Neural cell (in vitro differentiated cells): ENCODE measurements at regions not wholly inside any gene's neighbourhood (a gene's known extent, or its start where the extent isn't known, plus 50 kb on each side); places are given as distances from the start of the nearest gene placed in this dataset.

Experiments used
- H2AFZ ChIP-seq: fragments of 200-600, 300-800 bp; sonication (generic), shearing (Covaris generic); 2 replicates; pipeline ENCODE4 v1.6.0; 2014; ENCODE audit warnings: low read depth, mild to moderate bottlenecking, antibody characterized with exemption, low read length, moderate library complexity
- H3F3A ChIP-seq: fragments of 200-600 bp; shearing (Covaris generic); 2 replicates; pipeline ENCODE4 v1.6.1; 2016; ENCODE audit warnings: mild to moderate bottlenecking, moderate library complexity, mixed read lengths, antibody characterized with exemption, low read length; ENCODE audit not compliant: insufficient read depth, poor library complexity, severe bottlenecking
- H3K27ac ChIP-seq: fragments of 200-600, 300-800 bp; sonication (generic), shearing (Covaris generic); 2 replicates; pipeline ENCODE4 v1.5.1; 2014; ENCODE audit warnings: mild to moderate bottlenecking, low read length, moderate library complexity
- H3K27me3 ChIP-seq: fragments of 300-800, 200-600 bp; sonication (generic), shearing (Covaris generic); 2 replicates; pipeline ENCODE4 v1.6.0; 2014; ENCODE audit warnings: mild to moderate bottlenecking, low read depth, low read length, moderate library complexity; ENCODE audit not compliant: insufficient read depth
- H3K36me3 ChIP-seq: fragments of 300-800, 200-600 bp; sonication (generic), shearing (Covaris generic); 2 replicates; pipeline ENCODE4 v1.5.1; 2014; ENCODE audit warnings: mild to moderate bottlenecking, antibody characterized with exemption, low read length, moderate library complexity; ENCODE audit not compliant: insufficient read depth
- H3K4me2 ChIP-seq: fragments of 300-800, 200-600 bp; sonication (generic), shearing (Covaris generic); 2 replicates; pipeline ENCODE4 v1.6.0; 2014; ENCODE audit warnings: mild to moderate bottlenecking, low read length
- H3K4me3 ChIP-seq: fragments of 300-800, 200-600 bp; sonication (generic), shearing (Covaris generic); 2 replicates; pipeline ENCODE4 v1.5.1; 2014; ENCODE audit warnings: mild to moderate bottlenecking, low read length, moderate library complexity
- H3K79me2 ChIP-seq: fragments of 200-600 bp; shearing (Covaris generic); replicated peaks from 2 replicates; pipeline ENCODE4 v1.6.0; 2014; ENCODE audit warnings: mild to moderate bottlenecking, low read length, moderate library complexity; ENCODE audit not compliant: insufficient read depth
- H3K9ac ChIP-seq: fragments of 300-800, 200-600 bp; sonication (generic), shearing (Covaris generic); 2 replicates; pipeline ENCODE4 v1.6.1; 2016; ENCODE audit warnings: mild to moderate bottlenecking, low read length, mixed read lengths
- H3K9me2 ChIP-seq: fragments of 200-600 bp; shearing (Covaris generic); 2 replicates; pipeline ENCODE4 v1.6.1; 2016; ENCODE audit warnings: mild to moderate bottlenecking, low read length, mixed read lengths; ENCODE audit not compliant: insufficient read depth
- H3K9me3 ChIP-seq: fragments of 200-600, 300-800 bp; sonication (generic), shearing (Covaris generic); 2 replicates; pipeline ENCODE4 v1.6.1; 2016; ENCODE audit warnings: mild to moderate bottlenecking, mixed run types, low read length, moderate library complexity, mixed read lengths
- H4K20me1 ChIP-seq: fragments of 200-600 bp; shearing (Covaris generic); 2 replicates; pipeline ENCODE4 v1.6.1; 2016; ENCODE audit warnings: mild to moderate bottlenecking, mixed run types; ENCODE audit not compliant: insufficient read depth
- CTCF ChIP-seq: fragments of 450-650 bp; IDR thresholded peaks from 2 replicates; pipeline ENCODE4 v1.5.1; 2014; ENCODE audit warnings: antibody characterized with exemption, mild to moderate bottlenecking, moderate library complexity; ENCODE audit not compliant: poor library complexity, severe bottlenecking
- EP300 ChIP-seq: fragments of 450-650 bp; conservative IDR thresholded peaks from 2 replicates; pipeline ENCODE4 v1.6.1; 2014; ENCODE audit warnings: antibody characterized with exemption, mild to moderate bottlenecking, moderate library complexity; ENCODE audit not compliant: poor library complexity, severe bottlenecking
- EZH2 ChIP-seq: fragments of 200-600, 300-800 bp; shearing (Covaris generic), sonication (generic); IDR thresholded peaks from 2 replicates; pipeline ENCODE4 v1.6.1; 2014; ENCODE audit warnings: antibody characterized with exemption, low read length, borderline replicate concordance, mild to moderate bottlenecking; ENCODE audit not compliant: insufficient read depth, poor library complexity, severe bottlenecking
- MXI1 ChIP-seq: fragments of 450-650 bp; conservative IDR thresholded peaks from 2 replicates; pipeline ENCODE4 v1.6.1; 2014; ENCODE audit warnings: antibody characterized with exemption, mild to moderate bottlenecking; ENCODE audit not compliant: poor library complexity, severe bottlenecking
- POLR2AphosphoS5 ChIP-seq: IDR thresholded peaks from 2 replicates; pipeline ENCODE4 v1.6.1; 2012
- RAD21 ChIP-seq: fragments of 450-650 bp; conservative IDR thresholded peaks from 2 replicates; pipeline ENCODE4 v1.6.1; 2014; ENCODE audit warnings: antibody characterized with exemption, mild to moderate bottlenecking, moderate library complexity
- REST ChIP-seq: IDR thresholded peaks from 2 replicates; pipeline ENCODE4 v1.6.1; 2012; ENCODE audit warnings: borderline replicate concordance
- SMC3 ChIP-seq: fragments of 450-650 bp; conservative IDR thresholded peaks from 2 replicates; pipeline ENCODE4 v1.6.1; 2014; ENCODE audit warnings: antibody characterized with exemption, mild to moderate bottlenecking, moderate library complexity; ENCODE audit not compliant: poor library complexity
- TAF1 ChIP-seq: IDR thresholded peaks from 2 replicates; pipeline ENCODE4 v1.6.1; 2012; ENCODE audit warnings: low read depth

GRCh38 chr14:41960281-41960680 is 353.6 kb downstream of the LRFN5 start:
- H3K27me3 ChIP-seq, result no peaks in the 10 kb centered on the region
- no peak overlapping the region for H3K9ac ChIP-seq
- H3K9me3 ChIP-seq, result no peaks in the 10 kb centered on the region
- H3K9me2 ChIP-seq, result no peaks in the 10 kb centered on the region
- H2AFZ ChIP-seq, result no peak overlapping the region
- H4K20me1 ChIP-seq, result no peaks in the 10 kb centered on the region
- TF ChIP-seq TAF1, result no peak
- TF ChIP-seq POLR2AphosphoS5, result no peak
- no peak for TF ChIP-seq SMC3
- TF ChIP-seq EZH2, result no peak
- TF ChIP-seq MXI1, result no peak
- no peak for TF ChIP-seq RAD21
- no peak for TF ChIP-seq REST
- TF ChIP-seq CTCF, result no peak
- TF ChIP-seq EP300, result no peak
- no peaks in the 10 kb centered on the region for H3F3A ChIP-seq
- no peaks in the 10 kb centered on the region for H3K36me3 ChIP-seq
- no peak overlapping the region for H3K4me2 ChIP-seq
- no peak overlapping the region for H3K27ac ChIP-seq
- H3K79me2 ChIP-seq, result no peaks in the 10 kb centered on the region
- no peak overlapping the region for H3K4me3 ChIP-seq

GRCh38 chr14:41957459-41957858 is 350.8 kb downstream of the LRFN5 start:
- Histone ChIP-seq H3K36me3 (no peaks in the 10 kb centered on the region), H3K4me2 (no peak overlapping the region), H3K79me2 (no peaks in the 10 kb centered on the region), H3F3A (no peaks in the 10 kb centered on the region), H3K9me3 (no peaks in the 10 kb centered on the region), H2AFZ (no peak overlapping the region), H3K27me3 (no peaks in the 10 kb centered on the region), H3K27ac (no peak overlapping the region), H3K9ac (no peak overlapping the region), H3K4me3 (no peak overlapping the region), H4K20me1 (no peaks in the 10 kb centered on the region), H3K9me2 (no peaks in the 10 kb centered on the region)
- TF ChIP-seq MXI1, result no peak
- no peak for TF ChIP-seq EZH2
- no peak for TF ChIP-seq CTCF
- TF ChIP-seq POLR2AphosphoS5, result no peak
- TF ChIP-seq RAD21, result no peak
- no peak for TF ChIP-seq SMC3
- no peak for TF ChIP-seq TAF1
- no peak for TF ChIP-seq EP300
- TF ChIP-seq REST, result no peak
